Memory B cell (primary cell): ENCODE measurements at regions not wholly inside any gene's neighbourhood (a gene's known extent, or its start where the extent isn't known, plus 50 kb on each side); places are given as distances from the start of the nearest gene placed in this dataset.

Experiments used
- ATAC-seq: fragments of 150-1000 bp; cut with Tn5 transposase; 2 replicates; pipeline ENCODE4 v1.10.0; 2021; ENCODE audit warnings: low read depth, mild to moderate bottlenecking, moderate library complexity
- DNase-seq, 2 donors: peaks; one replicate each; pipeline ENCODE4 v3.0.0; 2022; ENCODE audit warnings: low spot score in 2 of 2
- H3K27ac Mint-ChIP-seq: one replicate; pipeline ENCODE4 v1.8.0; 2022; ENCODE audit warnings: mild to moderate bottlenecking, moderate library complexity, mixed read lengths
- H3K27me3 Mint-ChIP-seq: one replicate; pipeline ENCODE4 v1.8.0; 2022; ENCODE audit warnings: mixed read lengths
- H3K36me3 Mint-ChIP-seq: one replicate; pipeline ENCODE4 v1.8.0; 2022; ENCODE audit warnings: mild to moderate bottlenecking, mixed read lengths
- H3K4me1 Mint-ChIP-seq: one replicate; pipeline ENCODE4 v1.8.0; 2022; ENCODE audit warnings: mixed read lengths
- H3K4me3 Mint-ChIP-seq: one replicate; pipeline ENCODE4 v1.8.0; 2022; ENCODE audit warnings: mild to moderate bottlenecking, moderate library complexity, mixed read lengths
- H3K9me3 Mint-ChIP-seq: one replicate; pipeline ENCODE4 v1.8.0; 2022; ENCODE audit warnings: mixed read lengths

GRCh38 chr13:103287659-103288058 is 221.4 kb upstream of the SLC10A2 start:
- Mint-ChIP-seq H3K27ac (no peak overlapping the region), H3K9me3 (peaks cover 10% of the 10 kb centered on the region), H3K4me1 (no peaks in the 10 kb centered on the region), H3K4me3 (no peak overlapping the region), H3K27me3 (peaks cover 2% of the 10 kb centered on the region), H3K36me3 (no peaks in the 10 kb centered on the region)
- DNase-seq (no peak), ATAC-seq (no peak)

- ATAC-seq (no peak), DNase-seq (no peak)
- Mint-ChIP-seq H3K4me3 (no peak overlapping the region), H3K9me3 (peaks cover 11% of the 10 kb centered on the region), H3K4me1 (no peaks in the 10 kb centered on the region), H3K27ac (no peak overlapping the region), H3K27me3 (peaks cover 2% of the 10 kb centered on the region), H3K36me3 (no peaks in the 10 kb centered on the region)
Measured at GRCh38 chr13:103284466-103284865, 218.2 kb upstream of the SLC10A2 start.

DNA sequence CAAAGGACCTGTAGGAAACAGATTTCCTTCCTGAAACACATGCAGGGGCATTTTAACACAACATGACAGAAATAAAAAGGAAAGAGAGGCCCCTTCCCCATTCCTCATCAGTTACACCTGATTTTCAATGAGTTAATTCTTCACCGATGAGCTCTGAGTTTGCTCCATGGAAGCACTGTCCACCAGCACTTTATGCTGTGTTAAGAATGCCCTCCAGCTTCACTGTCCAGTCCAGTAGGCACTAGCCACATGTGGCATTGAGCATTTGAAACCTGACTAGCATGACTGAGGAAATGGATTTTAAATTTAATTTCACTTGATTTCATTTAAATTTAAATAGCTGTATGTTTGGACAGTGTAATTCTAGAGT is 217.2 kb upstream of the SLC10A2 start:
- Mint-ChIP-seq H3K9me3 (peaks cover 10% of the 10 kb centered on the region), H3K27ac (no peak overlapping the region), H3K4me3 (no peak overlapping the region), H3K36me3 (no peaks in the 10 kb centered on the region), H3K27me3 (peaks cover 2% of the 10 kb centered on the region), H3K4me1 (no peaks in the 10 kb centered on the region)
- ATAC-seq (no peak), DNase-seq (no peak)

DNA sequence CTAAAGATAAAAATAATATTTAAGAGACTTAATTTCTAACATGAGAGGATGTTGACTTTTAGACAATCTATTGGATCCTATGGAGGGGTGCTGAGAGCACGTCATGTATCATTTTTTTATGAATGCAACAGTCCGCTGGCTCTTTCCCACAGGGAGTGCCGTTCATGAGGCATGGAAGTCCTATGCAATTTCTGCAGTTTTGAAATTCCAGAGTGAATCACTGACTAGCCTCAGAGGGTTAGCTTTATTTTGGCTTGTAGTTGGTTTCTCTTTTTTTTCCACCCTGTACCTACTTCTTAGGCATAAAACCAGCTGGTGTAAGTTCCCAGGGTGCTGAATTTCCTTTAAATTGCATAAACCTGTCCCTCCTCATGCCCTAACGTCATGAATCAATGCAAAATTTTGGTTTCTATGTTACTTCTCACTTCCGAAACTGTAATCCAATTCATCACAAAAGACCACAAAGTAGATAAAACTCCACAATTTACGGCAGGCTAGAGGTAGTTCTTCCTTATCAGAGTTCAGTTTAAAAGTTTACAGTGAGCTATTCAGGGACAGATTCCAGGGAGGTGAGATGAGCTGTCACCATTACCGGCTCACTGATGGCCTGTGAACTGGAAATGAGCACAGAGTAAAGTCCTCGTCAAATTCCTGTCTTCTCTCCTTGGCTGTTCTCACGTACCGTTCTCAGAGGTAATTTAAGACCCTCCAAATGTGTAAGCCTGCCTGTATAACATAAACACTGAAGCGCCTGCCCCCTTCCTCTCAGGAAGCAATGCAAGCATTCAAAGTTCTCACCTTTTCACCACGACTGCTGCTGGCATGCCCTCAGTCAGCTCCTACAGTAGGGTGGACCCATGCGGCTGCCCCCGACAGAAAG is 216.6 kb upstream of the SLC10A2 start:
- peaks cover 6% of the 10 kb centered on the region for H3K9me3 Mint-ChIP-seq
- H3K36me3 Mint-ChIP-seq: no peaks in the 10 kb centered on the region
- H3K4me1 Mint-ChIP-seq: no peaks in the 10 kb centered on the region
- no peak for DNase-seq
- ATAC-seq: no peak
- no peak overlapping the region for H3K4me3 Mint-ChIP-seq
- peaks cover 2% of the 10 kb centered on the region for H3K27me3 Mint-ChIP-seq
- no peak overlapping the region for H3K27ac Mint-ChIP-seq

DNA sequence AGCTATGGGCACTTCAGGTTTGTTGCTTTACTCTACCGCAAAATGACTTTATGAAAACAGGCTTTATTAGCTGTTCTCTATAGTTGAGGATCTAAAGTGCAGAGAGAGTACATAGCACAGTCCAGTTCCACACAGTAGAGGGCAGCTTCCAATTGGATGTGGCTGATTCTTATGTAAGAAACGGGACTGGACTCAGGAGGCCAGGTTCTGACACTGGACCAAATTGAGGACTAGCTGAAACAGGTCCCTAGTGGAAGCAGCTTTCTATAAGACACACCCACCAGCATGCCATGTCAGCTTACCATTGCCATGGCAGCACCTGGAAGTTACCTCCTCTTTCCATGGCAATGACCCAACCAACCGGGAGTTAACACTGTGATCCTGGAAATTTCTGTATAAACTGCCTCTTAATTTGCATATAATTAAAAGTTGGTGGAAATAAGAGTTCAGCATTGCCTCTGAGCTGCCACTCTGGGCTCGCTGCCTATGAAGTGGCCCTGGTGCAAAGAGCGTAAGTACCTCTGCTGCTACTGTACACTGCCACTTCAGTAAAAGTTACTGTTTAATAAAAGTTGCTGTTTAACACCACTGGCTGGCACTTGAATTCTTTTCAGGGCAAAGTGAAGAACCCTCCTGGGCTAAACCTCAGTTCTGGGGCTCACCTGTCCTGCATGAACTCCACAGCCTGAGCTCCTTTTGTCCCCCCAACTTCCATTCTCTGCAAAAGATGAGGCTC is 211.9 kb upstream of the SLC10A2 start:
- ATAC-seq (no peak), DNase-seq (no peak)
- H3K4me3 Mint-ChIP-seq: no peak overlapping the region
- H3K27me3 Mint-ChIP-seq: no peaks in the 10 kb centered on the region
- H3K4me1 Mint-ChIP-seq: no peaks in the 10 kb centered on the region
- no peaks in the 10 kb centered on the region for H3K36me3 Mint-ChIP-seq
- H3K9me3 Mint-ChIP-seq: peaks cover 1% of the 10 kb centered on the region
- no peak overlapping the region for H3K27ac Mint-ChIP-seq

DNA sequence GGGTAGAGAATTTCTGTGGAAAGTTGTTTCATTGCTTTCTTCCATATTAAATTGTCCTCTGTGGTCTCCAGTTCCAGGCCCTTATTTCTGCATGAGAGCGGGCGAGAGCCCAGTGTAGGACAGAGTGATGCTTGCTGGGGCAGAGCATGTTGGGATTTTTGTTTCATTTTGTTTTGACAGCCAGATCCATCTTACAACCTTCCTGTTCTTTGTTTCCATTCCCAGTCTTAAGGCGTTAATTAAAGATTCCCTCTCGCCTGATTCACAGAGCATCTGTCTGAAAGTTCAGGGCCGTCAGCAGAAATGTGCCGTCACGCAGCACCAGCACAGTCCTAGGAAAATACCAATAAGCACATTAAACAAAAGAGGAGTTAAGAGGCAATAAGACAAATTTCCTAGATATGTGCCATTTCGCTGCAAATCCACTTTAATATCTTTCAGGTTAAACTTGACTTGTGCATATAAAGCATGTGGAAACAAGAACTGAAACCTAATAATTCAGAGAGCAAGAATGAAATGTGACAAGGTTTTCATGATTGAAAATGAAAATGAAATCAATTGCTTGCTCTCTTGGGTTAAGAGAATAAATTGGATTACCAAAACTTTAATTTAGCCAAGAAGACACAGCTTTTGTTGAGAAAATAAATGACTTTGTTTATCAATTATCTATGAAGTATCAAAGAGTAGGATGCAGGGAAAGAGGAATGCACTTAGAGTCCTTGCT is 210.7 kb upstream of the SLC10A2 start:
- no peaks in the 10 kb centered on the region for H3K27me3 Mint-ChIP-seq
- no peak for DNase-seq
- H3K36me3 Mint-ChIP-seq: no peaks in the 10 kb centered on the region
- no peak for ATAC-seq
- no peaks in the 10 kb centered on the region for H3K4me1 Mint-ChIP-seq
- H3K9me3 Mint-ChIP-seq: peaks cover 1% of the 10 kb centered on the region
- no peak overlapping the region for H3K27ac Mint-ChIP-seq
- no peak overlapping the region for H3K4me3 Mint-ChIP-seq

- H3K9me3 Mint-ChIP-seq: peaks cover 1% of the 10 kb centered on the region
- ATAC-seq (no peak), DNase-seq (no peak)
- no peak overlapping the region for H3K4me3 Mint-ChIP-seq
- H3K27me3 Mint-ChIP-seq: no peaks in the 10 kb centered on the region
- no peak overlapping the region for H3K27ac Mint-ChIP-seq
- no peaks in the 10 kb centered on the region for H3K4me1 Mint-ChIP-seq
- no peaks in the 10 kb centered on the region for H3K36me3 Mint-ChIP-seq
Measured at GRCh38 chr13:103275722-103276121, 209.5 kb upstream of the SLC10A2 start.

DNA sequence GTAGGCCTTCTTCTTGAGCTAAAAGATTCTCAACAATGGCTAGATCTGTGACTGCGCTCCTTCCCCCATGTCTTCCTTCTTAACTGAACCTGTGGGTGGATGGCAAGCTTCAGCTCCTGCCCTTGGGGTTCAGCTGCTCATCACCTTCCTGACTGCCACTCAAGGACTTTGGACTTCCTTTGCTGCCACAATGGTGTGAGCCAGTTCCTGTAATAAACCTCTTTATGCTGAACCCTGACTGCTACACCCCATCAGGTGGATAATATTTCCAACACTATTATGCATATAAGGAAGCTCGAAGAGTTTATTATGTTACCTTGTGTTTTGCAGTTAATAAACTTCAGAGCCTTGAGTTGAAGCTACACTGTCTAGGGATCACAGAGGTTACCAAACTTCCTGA is 208.9 kb upstream of the SLC10A2 start:
- Mint-ChIP-seq H3K27ac (no peak overlapping the region), H3K36me3 (no peaks in the 10 kb centered on the region), H3K4me1 (no peaks in the 10 kb centered on the region), H3K9me3 (peaks cover 1% of the 10 kb centered on the region), H3K4me3 (no peak overlapping the region), H3K27me3 (no peaks in the 10 kb centered on the region)
- no peak for DNase-seq
- ATAC-seq: no peak

GRCh38 chr13:103273825-103274224 is 207.6 kb upstream of the SLC10A2 start:
- DNase-seq (no peak), ATAC-seq (no peak)
- Mint-ChIP-seq H3K9me3 (no peaks in the 10 kb centered on the region), H3K36me3 (no peaks in the 10 kb centered on the region), H3K27me3 (no peaks in the 10 kb centered on the region), H3K4me1 (no peaks in the 10 kb centered on the region), H3K4me3 (no peak overlapping the region), H3K27ac (no peak overlapping the region)

DNA sequence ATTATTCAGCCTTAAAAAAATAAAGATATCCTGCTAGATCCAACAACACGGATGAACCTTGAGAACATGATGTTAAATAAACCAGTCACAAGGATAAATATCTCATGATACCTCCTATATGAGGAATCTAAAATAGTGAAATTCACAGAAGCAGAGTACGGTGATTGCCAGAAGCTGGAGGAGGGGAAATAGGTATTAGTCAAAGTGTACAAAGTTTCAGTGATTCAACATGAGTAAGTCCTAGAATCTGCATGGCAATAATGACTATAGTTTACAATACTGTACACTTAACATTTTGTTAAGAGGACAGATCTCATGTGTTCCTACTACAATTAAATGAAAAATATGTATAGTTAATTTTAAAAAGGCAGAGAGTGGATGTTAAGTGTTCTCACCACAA is 206.6 kb upstream of the SLC10A2 start:
- Mint-ChIP-seq H3K9me3 (peaks cover 1% of the 10 kb centered on the region), H3K27ac (no peak overlapping the region), H3K4me3 (no peak overlapping the region), H3K27me3 (no peaks in the 10 kb centered on the region), H3K36me3 (no peaks in the 10 kb centered on the region), H3K4me1 (no peaks in the 10 kb centered on the region)
- DNase-seq (no peak), ATAC-seq (no peak)

DNA sequence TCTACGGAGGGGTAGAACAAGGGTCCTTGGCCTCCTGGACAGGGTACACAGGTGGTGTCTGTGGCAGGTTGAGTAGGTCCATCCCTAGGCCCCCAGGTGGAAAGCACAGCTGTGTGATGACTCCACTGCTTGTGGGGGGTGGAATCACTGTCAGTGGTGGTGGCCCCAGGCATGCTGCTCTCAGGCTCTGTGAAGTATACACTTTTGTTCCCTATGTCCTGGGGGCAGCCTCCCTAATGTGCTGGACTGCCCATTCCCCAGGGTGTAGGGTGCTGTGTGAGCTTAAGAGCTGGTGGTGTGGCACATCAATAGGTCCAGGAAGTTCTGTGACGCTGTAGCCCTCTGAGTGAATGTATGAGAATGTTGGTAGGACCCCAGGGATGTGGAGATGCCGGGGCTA is 197.2 kb upstream of the SLC10A2 start:
- H3K9me3 Mint-ChIP-seq: peaks cover 29% of the 10 kb centered on the region
- no peak overlapping the region for H3K4me3 Mint-ChIP-seq
- no peaks in the 10 kb centered on the region for H3K36me3 Mint-ChIP-seq
- no peak for ATAC-seq
- DNase-seq: no peak
- no peaks in the 10 kb centered on the region for H3K4me1 Mint-ChIP-seq
- no peaks in the 10 kb centered on the region for H3K27me3 Mint-ChIP-seq
- no peak overlapping the region for H3K27ac Mint-ChIP-seq

DNA sequence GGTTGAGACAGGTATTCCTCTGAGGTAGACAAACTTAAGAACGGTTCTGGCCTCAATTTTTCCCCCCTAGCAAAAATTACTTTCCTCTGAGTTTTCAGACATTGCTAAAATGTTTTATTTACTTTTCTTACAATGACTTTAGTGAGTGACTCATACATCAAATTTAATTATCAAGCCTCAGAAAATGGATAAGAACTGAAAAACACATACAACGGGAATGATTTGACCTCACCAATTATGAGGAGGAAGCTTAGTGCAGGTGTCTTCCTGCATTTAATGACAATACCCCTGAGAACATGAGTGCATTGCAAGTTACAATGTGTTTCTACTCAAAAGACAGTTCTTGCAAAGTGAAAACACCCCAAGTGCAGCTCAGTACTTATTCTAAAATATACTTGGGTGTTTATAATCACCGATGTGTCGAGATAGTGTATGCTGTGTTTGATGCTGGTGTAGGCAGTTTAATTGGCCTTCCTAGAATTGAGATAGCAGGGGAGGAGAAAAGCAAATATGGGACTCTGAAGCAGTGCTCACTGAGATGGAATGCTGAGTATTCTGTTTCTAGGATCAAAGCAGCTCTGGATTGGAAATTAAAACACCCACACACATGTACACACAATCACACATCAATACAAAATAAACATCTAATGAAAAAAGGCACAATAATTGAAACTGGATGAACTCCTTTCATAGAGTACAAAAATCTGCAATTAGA is 189.5 kb upstream of the SLC10A2 start:
- no peaks in the 10 kb centered on the region for H3K4me1 Mint-ChIP-seq
- H3K4me3 Mint-ChIP-seq: no peak overlapping the region
- DNase-seq: no peak
- H3K27ac Mint-ChIP-seq: no peak overlapping the region
- peaks cover 11% of the 10 kb centered on the region for H3K9me3 Mint-ChIP-seq
- no peak for ATAC-seq
- no peaks in the 10 kb centered on the region for H3K27me3 Mint-ChIP-seq
- H3K36me3 Mint-ChIP-seq: no peaks in the 10 kb centered on the region

GRCh38 chr13:103250071-103250470 is 183.9 kb upstream of the SLC10A2 start:
- Mint-ChIP-seq H3K27me3 (no peaks in the 10 kb centered on the region), H3K27ac (no peak overlapping the region), H3K9me3 (peaks cover 2% of the 10 kb centered on the region), H3K36me3 (no peaks in the 10 kb centered on the region), H3K4me1 (no peaks in the 10 kb centered on the region), H3K4me3 (no peak overlapping the region)
- no peak for ATAC-seq
- DNase-seq: no peak
